GM23338 (cell line): ENCODE measurements at regions not wholly inside any gene's neighbourhood (a gene's known extent, or its start where the extent isn't known, plus 50 kb on each side); places are given as distances from the start of the nearest gene placed in this dataset.

Source experiments
- ATAC-seq: fragments of 200-7000 bp; cut with Tn5 transposase; 3 replicates; pipeline ENCODE4 v1.9.1; 2020
- DNase-seq: peaks from one replicate; pipeline ENCODE4 v3.0.0-alpha.2; 2015; ENCODE audit warnings: low spot score
- H2AFZ ChIP-seq: fragments of 200-600 bp; sonication (generic); 2 replicates; pipeline ENCODE4 v1.8.0; 2016; ENCODE audit warnings: antibody characterized with exemption, mild to moderate bottlenecking, moderate library complexity
- H3F3A ChIP-seq: fragments of 200-600 bp; sonication (generic); replicated peaks from 2 replicates; pipeline ENCODE4 v1.8.0; 2017; ENCODE audit warnings: antibody characterized with exemption, mixed run types, low read depth
- H3K27ac ChIP-seq: fragments of 200-600 bp; sonication (generic); 2 replicates; pipeline ENCODE4 v1.6.1; 2016; ENCODE audit warnings: low read depth
- H3K27me3 ChIP-seq: fragments of 200-600 bp; sonication (generic); 2 replicates; pipeline ENCODE4 v1.8.0; 2016; ENCODE audit warnings: mild to moderate bottlenecking, mixed run types, moderate library complexity; ENCODE audit not compliant: insufficient read depth
- H3K36me3 ChIP-seq: fragments of 200-600 bp; sonication (generic); 2 replicates; pipeline ENCODE4 v1.8.0; 2016; ENCODE audit warnings: mild to moderate bottlenecking; ENCODE audit not compliant: insufficient read depth
- H3K4me1 ChIP-seq: fragments of 200-600 bp; sonication (generic); 2 replicates; pipeline ENCODE4 v1.8.0; 2016; ENCODE audit warnings: mild to moderate bottlenecking, moderate library complexity; ENCODE audit not compliant: insufficient read depth
- H3K4me2 ChIP-seq: fragments of 200-600 bp; sonication (generic); 2 replicates; pipeline ENCODE4 v1.7.1; 2017; ENCODE audit warnings: mixed run types
- H3K4me3 ChIP-seq: fragments of 200-600 bp; sonication (generic); 2 replicates; pipeline ENCODE4 v1.6.1; 2016; ENCODE audit warnings: mixed run types
- H3K79me2 ChIP-seq: fragments of 200-600 bp; sonication (generic); replicated peaks from 2 replicates; pipeline ENCODE4 v1.8.0; 2017; ENCODE audit warnings: mild to moderate bottlenecking; ENCODE audit not compliant: insufficient read depth
- H3K9me2 ChIP-seq: fragments of 200-600 bp; sonication (generic); 2 replicates; pipeline ENCODE4 v1.8.0; 2017; ENCODE audit not compliant: insufficient read depth
- H4K20me1 ChIP-seq: fragments of 200-600 bp; sonication (generic); replicated peaks from 2 replicates; pipeline ENCODE4 v1.8.0; 2017; ENCODE audit warnings: mild to moderate bottlenecking; ENCODE audit not compliant: insufficient read depth
- H3K27ac Mint-ChIP-seq: 2 replicates; pipeline ENCODE4 v1.8.0; 2020; ENCODE audit warnings: inconsistent platforms, mild to moderate bottlenecking, moderate library complexity, mixed read lengths
- H3K27me3 Mint-ChIP-seq: 3 replicates; pipeline ENCODE4 v1.8.0; 2022; ENCODE audit warnings: low read depth, mild to moderate bottlenecking, moderate library complexity, mixed read lengths, inconsistent platforms; ENCODE audit not compliant: insufficient read depth, poor library complexity
- H3K36me3 Mint-ChIP-seq: 3 replicates; pipeline ENCODE4 v1.8.0; 2021; ENCODE audit warnings: low read depth, mild to moderate bottlenecking, inconsistent platforms, moderate library complexity, mixed read lengths
- H3K4me1 Mint-ChIP-seq: 3 replicates; pipeline ENCODE4 v1.8.0; 2020; ENCODE audit warnings: mild to moderate bottlenecking, inconsistent platforms, mixed read lengths
- H3K4me3 Mint-ChIP-seq: 3 replicates; pipeline ENCODE4 v1.8.0; 2021; ENCODE audit warnings: moderate library complexity, mild to moderate bottlenecking, inconsistent platforms, mixed read lengths
- H3K9me3 Mint-ChIP-seq: 3 replicates; pipeline ENCODE4 v1.8.0; 2020; ENCODE audit warnings: moderate library complexity, mild to moderate bottlenecking, inconsistent platforms, mixed read lengths
- CTCF ChIP-seq, 2 experiments: fragments of 200-600 bp in 1 of 2; sonication (generic) in 1 of 2; conservative IDR thresholded peaks; 2 replicates each; pipeline versions ENCODE4 v1.5.1 to v1.6.1; 2016 to 2017; ENCODE audit warnings: antibody characterized with exemption in 2 of 2, low read depth in 2 of 2, mild to moderate bottlenecking in 2 of 2, moderate library complexity in 1 of 2
- EZH2phosphoT487 ChIP-seq: fragments of 200-600 bp; sonication (generic); IDR thresholded peaks from one replicate; pipeline ENCODE4 v1.8.1; 2018; ENCODE audit warnings: antibody characterized with exemption; ENCODE audit not compliant: unreplicated experiment
- POLR2AphosphoS5 ChIP-seq: IDR thresholded peaks from 2 replicates; pipeline ENCODE4 v1.6.1; 2016; ENCODE audit warnings: antibody characterized with exemption, low read depth
- ZNF462 ChIP-seq: fragments of 250-450 bp; sonication (Bioruptor Pico); IDR thresholded peaks from 2 replicates; pipeline ENCODE4 v1.5.0; 2020; ENCODE audit warnings: mild to moderate bottlenecking, moderate library complexity

GRCh38 chr22:26975865-26976264 lies 318.5 kb downstream of the MIAT start:
- H3K27ac ChIP-seq: no peak overlapping the region
- H3K36me3 ChIP-seq: no peaks in the 10 kb centered on the region
- Mint-ChIP-seq H3K4me3 (no peak overlapping the region), H3K27ac (no peak overlapping the region), H3K9me3 (no peaks in the 10 kb centered on the region), H3K36me3 (no peaks in the 10 kb centered on the region), H3K27me3 (no peaks in the 10 kb centered on the region), H3K4me1 (peaks cover 4% of the 10 kb centered on the region; the same call in 2 of the 3 replicates)
- no peak for DNase-seq
- no peaks in the 10 kb centered on the region for H3K27me3 ChIP-seq
- no peaks in the 10 kb centered on the region for H3K4me1 ChIP-seq
- no peaks in the 10 kb centered on the region for H4K20me1 ChIP-seq
- no peak overlapping the region for H2AFZ ChIP-seq
- ATAC-seq: peak; percentile 43
- peak in 1 of 2 experiments; percentile 21; a peak in 1 of 4 replicates for TF ChIP-seq CTCF (conservative IDR thresholded peaks at IDR 0.05; ENCODE audit: low read depth in 2 of 2)
- no peak for TF ChIP-seq EZH2phosphoT487
- TF ChIP-seq POLR2AphosphoS5: no peak
- no peak for TF ChIP-seq ZNF462 (CRISPR knock-in tag)
- H3K79me2 ChIP-seq: no peaks in the 10 kb centered on the region
- no peaks in the 10 kb centered on the region for H3K9me2 ChIP-seq
- no peaks in the 10 kb centered on the region for H3F3A ChIP-seq
- no peak overlapping the region for H3K4me2 ChIP-seq
- H3K4me3 ChIP-seq: no peak overlapping the region
